Stimulated activated CD4-positive, alpha-beta T cell treated with anti-CD3 and anti-CD28 coated beads, TNF-alpha, amount 100 ng/mL, for 4 hours (primary cell): ENCODE measurements at regions not wholly inside any gene's neighbourhood (a gene's known extent, or its start where the extent isn't known, plus 50 kb on each side); places are given as distances from the start of the nearest gene placed in this dataset.

Experiments used
- DNase-seq, 3 experiments: peaks; one replicate each; pipeline ENCODE4 v3.0.0-alpha.2; 2020; ENCODE audit warnings: low read depth in 3 of 3

- DNase-seq: no peak
Measured at GRCh38 chr6:95071464-95071863, 505.9 kb upstream of the MANEA start.

DNA sequence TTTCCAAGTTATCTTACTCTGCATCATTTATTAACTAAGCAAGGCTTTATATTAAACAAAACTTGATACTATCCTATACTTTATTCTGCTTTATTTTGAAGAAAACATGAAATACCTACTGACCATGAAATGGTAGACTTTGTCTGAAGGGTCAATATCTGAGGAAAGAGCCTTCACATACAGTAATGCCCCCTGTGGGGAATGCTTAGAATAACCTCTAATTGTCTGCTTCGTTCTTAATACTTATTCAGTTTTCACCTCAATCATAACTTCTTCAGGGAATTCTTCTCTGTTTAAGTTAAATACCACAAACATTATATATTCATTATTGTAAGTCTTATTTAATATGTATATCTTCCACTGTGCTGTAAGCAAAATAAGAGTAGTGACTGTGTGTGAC, 498.9 kb upstream of the MANEA start:
- DNase-seq: no peak

DNA sequence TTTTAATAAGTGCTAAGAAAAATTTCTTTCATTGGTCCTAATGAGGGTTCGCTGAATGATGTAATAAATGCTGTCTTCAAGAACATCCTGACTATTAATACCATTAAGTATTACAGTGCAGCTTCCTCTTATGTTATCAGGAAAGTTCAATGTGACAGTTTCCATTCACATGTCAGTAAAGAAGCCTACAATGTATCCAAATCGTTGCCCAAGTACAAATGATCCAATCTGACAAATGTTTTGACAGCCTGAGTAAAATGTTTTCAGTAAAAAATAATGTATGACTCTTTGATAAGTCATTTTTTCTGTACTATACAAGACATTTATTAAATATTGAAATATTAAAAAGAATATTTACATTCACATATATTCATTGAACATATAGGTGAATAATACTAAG, 496.1 kb upstream of the MANEA start:
- no peak for DNase-seq

DNA sequence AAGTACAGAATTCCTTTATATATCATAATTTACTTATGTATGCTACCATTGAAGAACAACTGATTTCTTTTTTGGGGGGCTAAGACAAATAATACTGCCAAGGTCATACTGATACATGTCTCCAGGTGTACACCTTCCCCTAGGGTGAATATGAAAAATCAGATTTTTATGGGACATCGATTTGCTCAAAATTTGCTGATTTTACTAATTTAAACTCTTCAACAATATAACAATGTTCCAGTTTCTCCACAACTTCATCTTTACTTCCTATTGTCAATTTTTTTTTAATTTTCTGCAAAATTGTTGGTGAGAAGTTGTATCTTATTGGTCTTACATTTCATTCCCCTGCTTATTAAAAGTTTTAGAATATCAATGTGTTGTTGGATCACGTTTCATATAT, 495.4 kb upstream of the MANEA start:
- no peak for DNase-seq

DNA sequence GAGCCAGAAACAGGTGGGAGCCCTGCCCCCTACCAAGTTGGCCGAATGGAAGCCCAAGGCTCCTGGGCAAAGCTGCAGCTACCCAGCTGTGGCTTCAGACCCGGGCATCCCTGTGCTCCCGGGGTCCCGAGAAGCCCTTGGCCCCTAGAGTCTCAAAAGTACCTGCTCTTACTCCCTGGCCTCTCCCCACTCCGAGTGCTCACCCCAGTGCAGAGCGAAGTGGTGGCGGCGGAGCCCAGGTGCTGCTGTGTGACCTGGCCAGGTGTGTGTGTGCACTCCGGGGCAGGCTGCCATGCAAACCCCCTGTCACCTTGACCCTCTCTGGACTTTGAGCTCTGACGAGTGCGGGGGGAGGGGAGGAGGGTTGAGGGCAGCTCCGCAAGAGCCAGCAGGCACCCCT, 493.8 kb upstream of the MANEA start:
- no peak for DNase-seq

DNA sequence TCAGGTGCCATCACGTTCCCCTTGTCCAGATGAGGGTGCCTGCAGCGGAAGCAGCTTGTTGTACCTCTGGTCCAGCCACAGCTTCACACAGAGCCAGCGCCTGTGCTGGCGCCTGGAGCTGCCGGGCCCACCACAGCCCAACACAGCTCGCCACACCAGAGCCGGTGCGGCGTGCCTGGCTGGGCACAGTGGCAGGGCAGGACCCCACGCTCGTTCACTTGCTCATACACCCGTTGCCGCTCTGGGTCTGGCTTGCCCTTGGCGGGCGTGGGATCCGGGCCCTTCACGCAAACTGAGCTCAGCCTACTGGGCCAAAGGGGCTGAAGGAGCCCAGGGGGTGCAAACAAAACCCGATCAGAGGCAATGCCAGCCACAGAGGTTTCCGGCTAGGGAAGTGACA, 492.5 kb upstream of the MANEA start:
- no peak for DNase-seq

- no peak for DNase-seq
Measured at GRCh38 chr6:95087394-95088097, 489.8 kb upstream of the MANEA start.

DNA sequence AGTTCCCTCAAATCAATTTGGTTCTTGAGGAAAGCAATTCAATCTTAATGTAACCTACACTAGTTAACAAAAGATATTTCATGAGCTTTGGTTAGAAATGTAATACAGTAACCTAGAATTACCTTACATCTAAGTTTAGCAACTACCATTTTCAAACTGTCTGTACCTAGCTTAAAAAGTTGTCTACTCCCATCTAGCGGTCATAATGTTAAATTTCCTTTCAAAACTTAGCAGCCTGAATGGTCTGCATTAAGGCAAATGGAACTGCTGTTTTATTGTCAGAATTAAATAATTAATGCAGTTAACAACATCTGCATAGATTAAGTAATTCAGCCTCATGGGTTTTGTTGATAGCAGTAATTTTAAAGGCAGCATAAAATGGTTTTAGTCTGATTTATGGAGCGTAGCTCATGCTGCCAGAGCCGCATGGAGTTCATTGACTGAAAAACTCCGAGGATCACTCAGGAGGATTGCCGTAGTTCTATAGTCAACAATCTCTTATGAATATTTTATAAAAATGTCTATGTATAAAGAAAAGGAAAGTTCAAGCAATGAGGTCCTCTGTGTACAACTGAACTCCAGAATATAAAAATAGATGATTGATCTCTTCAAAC, 485.4 kb upstream of the MANEA start:
- DNase-seq: no peak

- no peak for DNase-seq
Measured at GRCh38 chr6:95093154-95093553, 484.2 kb upstream of the MANEA start.

DNA sequence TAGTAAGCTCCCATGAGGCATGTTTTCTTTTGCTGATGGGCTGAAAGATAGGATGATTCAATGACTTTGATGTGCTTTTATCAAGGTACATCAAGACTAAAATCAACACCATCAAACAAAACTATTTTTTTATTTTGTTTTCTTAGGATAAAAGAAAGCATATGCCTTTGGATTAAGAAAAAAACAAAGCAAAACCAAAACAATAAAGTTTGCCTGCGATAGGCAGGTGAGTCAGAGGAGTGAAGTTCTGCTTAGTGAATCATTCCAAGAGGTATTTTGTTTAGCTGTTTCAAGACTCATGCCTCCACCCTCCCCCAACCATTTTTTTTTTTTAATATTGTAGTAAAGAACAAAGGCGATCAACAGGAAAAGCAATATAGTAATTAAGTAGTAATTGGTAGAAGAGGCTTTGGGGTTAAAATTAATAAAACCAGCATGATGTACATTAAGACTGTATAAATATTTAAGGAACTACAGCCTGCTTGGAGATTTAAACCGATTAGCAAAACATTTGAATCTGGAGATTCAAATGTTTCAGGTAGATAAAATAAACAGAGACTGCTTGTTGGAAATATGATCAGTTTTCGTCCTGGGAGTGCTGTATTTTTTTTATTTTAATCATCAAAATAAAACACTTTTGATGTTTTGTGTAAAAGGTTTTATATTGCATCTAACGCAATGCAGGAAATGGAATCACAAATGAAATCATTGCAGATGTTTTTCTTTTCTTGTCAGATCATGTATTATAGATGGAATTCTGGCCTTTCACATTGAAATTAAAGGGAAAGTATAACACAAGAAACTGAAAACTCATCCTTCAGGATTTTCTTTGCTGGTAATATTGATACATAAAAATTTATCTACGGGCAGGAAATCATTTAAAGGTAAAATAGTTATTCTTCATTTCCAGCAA, 482.3 kb upstream of the MANEA start:
- DNase-seq: no peak

DNA sequence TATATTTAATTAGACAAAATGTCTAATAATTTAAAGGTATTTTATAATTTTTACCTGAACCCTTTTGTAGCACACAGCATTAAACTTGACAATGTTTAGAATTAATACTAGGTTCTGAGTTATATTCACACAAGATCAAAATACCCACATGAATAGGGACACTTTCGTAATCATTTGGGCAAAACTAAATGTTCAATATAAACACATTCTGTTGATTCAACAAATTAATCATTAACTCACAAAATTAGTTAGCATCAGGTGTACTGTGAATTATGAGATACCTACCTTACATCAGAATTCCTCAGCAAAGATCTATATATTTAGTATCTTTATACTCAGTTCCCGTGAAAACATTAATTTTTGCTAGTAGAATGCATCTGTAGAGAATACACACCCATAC, 481.5 kb upstream of the MANEA start:
- no peak for DNase-seq

GRCh38 chr6:95099410-95099809, 477.9 kb upstream of the MANEA start:
- no peak for DNase-seq

DNA sequence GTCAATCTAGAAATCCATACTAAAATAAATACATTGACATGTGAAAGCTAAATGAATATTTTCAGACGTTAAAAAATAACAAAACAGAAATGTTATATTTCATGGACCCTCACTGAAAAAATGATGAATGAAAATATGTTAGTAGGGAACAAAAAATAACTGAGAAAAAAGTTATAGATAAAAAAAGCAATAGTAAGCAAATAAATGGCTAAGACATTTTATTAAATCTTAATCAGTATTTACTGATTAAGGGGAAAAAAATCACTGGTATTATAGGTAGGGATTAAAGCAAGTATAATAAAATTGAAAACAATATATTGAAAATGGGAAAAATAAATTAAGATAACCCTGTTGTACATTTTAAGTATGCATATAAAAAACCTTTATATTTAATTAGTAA, 468.1 kb upstream of the MANEA start:
- no peak for DNase-seq

- DNase-seq: no peak
Measured at GRCh38 chr6:95110767-95111166, 466.6 kb upstream of the MANEA start.

DNA sequence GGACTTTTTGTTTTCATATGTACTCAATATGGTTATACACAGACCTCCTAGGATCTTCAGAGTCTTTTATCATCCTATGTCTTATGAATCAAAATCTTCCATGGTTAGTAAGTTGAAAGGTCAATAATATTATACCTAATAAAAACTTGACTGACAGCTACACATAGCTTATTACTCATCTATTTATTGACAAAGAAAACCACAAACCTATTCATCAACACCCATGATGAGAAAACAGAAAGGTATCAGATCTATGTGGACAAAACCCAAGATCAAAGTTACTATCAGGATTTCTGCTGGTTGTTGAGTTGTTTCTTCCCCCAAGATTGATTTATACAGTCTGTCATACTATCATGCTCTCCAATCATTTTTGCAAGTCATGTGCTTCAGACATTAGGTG, 460.1 kb upstream of the MANEA start:
- no peak for DNase-seq

GRCh38 chr6:95119927-95120326, 457.4 kb upstream of the MANEA start:
- no peak for DNase-seq

DNA sequence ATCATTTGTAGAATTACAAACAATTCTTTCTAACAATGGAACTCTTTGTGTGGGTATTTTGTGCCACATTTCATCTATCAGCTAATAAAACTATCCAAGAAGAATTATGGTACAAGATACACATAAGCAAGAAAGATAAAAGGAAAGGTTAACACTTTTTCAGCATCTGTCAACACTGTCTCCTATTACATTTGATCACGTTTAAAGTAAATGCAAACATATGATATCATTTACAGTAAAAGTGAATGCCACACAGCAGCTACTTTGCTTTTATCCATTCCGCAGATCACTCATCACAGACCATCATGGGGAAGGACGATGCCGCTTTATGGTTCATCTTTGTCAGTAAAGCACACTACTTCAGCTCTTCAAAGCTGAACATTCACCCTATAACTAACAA, 456.4 kb upstream of the MANEA start:
- no peak for DNase-seq

DNA sequence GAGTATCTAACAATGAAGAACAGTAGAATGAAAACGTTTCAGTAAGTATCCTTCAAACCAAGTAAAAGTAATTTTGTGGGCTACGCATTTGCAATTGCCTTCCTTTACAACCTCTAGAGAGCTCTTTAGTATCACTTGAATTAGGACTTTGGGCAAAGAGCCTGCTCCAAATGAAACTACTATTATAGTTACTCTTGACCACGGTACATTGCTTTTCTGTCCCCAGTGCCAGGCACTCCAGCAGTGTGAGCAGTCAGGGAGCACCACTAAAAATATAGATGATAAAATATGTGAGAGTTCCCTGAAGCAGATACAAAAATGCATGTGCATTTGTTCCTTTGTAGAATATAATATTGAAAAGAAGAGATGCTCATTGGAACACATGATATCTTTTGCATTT, 450.1 kb upstream of the MANEA start:
- no peak for DNase-seq

DNA sequence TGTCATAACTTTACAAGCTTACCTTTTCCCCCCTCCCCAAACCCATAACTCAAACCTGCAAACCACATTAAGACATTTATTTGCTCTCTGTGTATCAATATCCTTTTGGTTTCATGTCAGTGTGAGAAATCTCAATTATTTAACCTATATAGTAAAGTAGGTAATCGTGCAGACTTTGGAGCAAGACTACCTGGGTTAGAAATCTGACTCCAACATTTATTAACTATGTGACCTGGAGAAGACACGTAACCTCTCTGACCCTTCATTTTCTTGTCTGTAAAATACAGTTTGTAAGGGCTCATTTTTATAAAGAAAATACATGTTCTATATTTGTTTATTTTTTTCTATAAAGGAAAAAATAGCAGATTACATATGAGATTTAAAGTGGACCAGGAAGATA, 448.9 kb upstream of the MANEA start:
- no peak for DNase-seq

DNA sequence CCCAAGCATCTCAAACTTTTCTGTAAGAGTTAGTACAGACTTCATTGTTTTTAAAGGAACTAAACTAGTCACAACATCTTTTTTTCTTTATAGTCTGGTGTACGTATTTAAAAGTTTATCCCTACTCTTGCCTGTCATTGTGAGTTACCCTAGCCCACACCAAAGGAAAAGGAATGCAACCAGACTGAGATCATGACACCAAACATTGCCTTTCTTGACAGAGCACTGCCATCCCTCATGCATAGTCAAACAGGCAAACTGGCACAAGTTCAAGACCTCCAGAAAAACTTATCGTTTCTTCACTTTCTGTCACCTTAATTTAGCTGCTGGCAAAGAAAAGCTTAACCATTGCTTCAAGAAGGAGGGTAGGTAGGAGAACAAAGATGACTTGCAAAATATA, 448.4 kb upstream of the MANEA start:
- no peak for DNase-seq

- DNase-seq: no peak
Measured at GRCh38 chr6:95133578-95133977, 443.8 kb upstream of the MANEA start.

- DNase-seq: no peak
Measured at GRCh38 chr6:95135182-95135581, 442.2 kb upstream of the MANEA start.

- DNase-seq: no peak
Measured at GRCh38 chr6:95142101-95142500, 435.2 kb upstream of the MANEA start.
